ENCODE measurements at regions not wholly inside any gene's neighbourhood (a gene's known extent, or its start where the extent isn't known, plus 50 kb on each side); places are given as distances from the start of the nearest gene placed in this dataset.

- Histone ChIP-seq H3K36me3 (no peaks in the 10 kb centered on the region), H3K4me1 (no peaks in the 10 kb centered on the region), H3K4me3 (no peak overlapping the region), H3K9me3 (peaks cover 0 to 6% (median 2%) of the 10 kb centered on the region in 4 donors), H3K27me3 (no peaks in the 10 kb centered on the region), H3K27ac (no peak overlapping the region)
- WGBS, 5 donors: 85 to 91% (median 87%) methylated on average over 2 of the region's 2 CpGs
- intact Hi-C loops (cut with DNase I; ENCODE audit: low total_unique reads): no loop called here
- TF ChIP-seq POLR2A (IDR thresholded peaks at IDR 0.05) (no peak), POLR2AphosphoS5 (IDR thresholded peaks at IDR 0.05) (no peak), CTCF (IDR thresholded peaks at IDR 0.05) (no peak), EP300 (IDR thresholded peaks at IDR 0.05) (no peak)
- DNase-seq: no peak
Measured at GRCh38 chr20:52823303-52823702, 148.9 kb upstream of the TSHZ2 start.

- 95 to 97% (median 96%) methylated on average over 9 of the region's 9 CpGs for WGBS, 5 donors
- no peaks in the 10 kb centered on the region for H3K4me1 ChIP-seq
- H3K4me3 ChIP-seq: no peak overlapping the region
- no peaks in the 10 kb centered on the region for H3K9me3 ChIP-seq
- intact Hi-C loops (cut with DNase I; ENCODE audit: low total_unique reads): no loop called here
- no peaks in the 10 kb centered on the region for H3K36me3 ChIP-seq
- no peaks in the 10 kb centered on the region for H3K27me3 ChIP-seq
- H3K27ac ChIP-seq: no peak overlapping the region
- TF ChIP-seq POLR2A (IDR thresholded peaks at IDR 0.05): no peak
- TF ChIP-seq CTCF (IDR thresholded peaks at IDR 0.05): no peak
- no peak for TF ChIP-seq POLR2AphosphoS5 (IDR thresholded peaks at IDR 0.05)
- no peak for DNase-seq
Measured at GRCh38 chr20:52820641-52821292, 151.4 kb upstream of the TSHZ2 start.

GRCh38 chr20:52818491-52818890 lies 153.7 kb upstream of the TSHZ2 start:
- Histone ChIP-seq H3K4me3 (no peak overlapping the region), H3K4me1 (no peaks in the 10 kb centered on the region), H3K27ac (no peak overlapping the region), H3K9me3 (no peaks in the 10 kb centered on the region), H3K27me3 (no peaks in the 10 kb centered on the region), H3K36me3 (no peaks in the 10 kb centered on the region)
- intact Hi-C loops (cut with DNase I; ENCODE audit: low total_unique reads): no loop called here
- TF ChIP-seq EP300 (IDR thresholded peaks at IDR 0.05) (no peak), POLR2A (IDR thresholded peaks at IDR 0.05) (no peak), CTCF (IDR thresholded peaks at IDR 0.05) (no peak), POLR2AphosphoS5 (IDR thresholded peaks at IDR 0.05) (no peak)
- 89 to 98% (median 90%) methylated on average over 5 of the region's 5 CpGs for WGBS, 5 donors
- no peak for DNase-seq

GRCh38 chr20:52817981-52818380 lies 154.2 kb upstream of the TSHZ2 start:
- TF ChIP-seq POLR2A (IDR thresholded peaks at IDR 0.05): no peak
- TF ChIP-seq EP300 (IDR thresholded peaks at IDR 0.05): no peak
- TF ChIP-seq POLR2AphosphoS5 (IDR thresholded peaks at IDR 0.05): no peak
- no peak for TF ChIP-seq CTCF (IDR thresholded peaks at IDR 0.05)
- 93 to 97% (median 95%) methylated on average over 3 of the region's 3 CpGs for WGBS, 5 donors
- intact Hi-C loops (cut with DNase I; ENCODE audit: low total_unique reads): no loop called here
- no peaks in the 10 kb centered on the region for H3K27me3 ChIP-seq
- H3K4me3 ChIP-seq: no peak overlapping the region
- no peaks in the 10 kb centered on the region for H3K36me3 ChIP-seq
- H3K9me3 ChIP-seq: no peaks in the 10 kb centered on the region
- no peak for DNase-seq
- H3K4me1 ChIP-seq: no peaks in the 10 kb centered on the region
- no peak overlapping the region for H3K27ac ChIP-seq
